Left lobe of liver (tissue), 2 donors: ENCODE measurements at regions not wholly inside any gene's neighbourhood (a gene's known extent, or its start where the extent isn't known, plus 50 kb on each side); places are given as distances from the start of the nearest gene placed in this dataset.

Source experiments
- ATAC-seq: fragments of 200-7000 bp; cut with Tn5 transposase; one replicate; pipeline ENCODE4 v1.9.1; 2020; ENCODE audit warnings: mild to moderate bottlenecking, moderate library complexity
- DNase-seq: peaks from one replicate; pipeline ENCODE4 v3.0.0-alpha.2; 2020; ENCODE audit warnings: low spot score
- donor health status: DM: no; HTN: no; CAD: no; lungs with moderate emphysema.
- donor health status: DM: no; HTN: yes; CAD: no.

- ATAC-seq (peak; percentile 96), DNase-seq (peak; percentile 62)
Observed at GRCh38 chr6:165884813-165885765, 222.0 kb upstream of the PDE10A start.

GRCh38 chr6:165883851-165884640, 221.0 kb upstream of the PDE10A start:
- no peak for DNase-seq
- no peak for ATAC-seq

GRCh38 chr6:165881806-165882205, 218.8 kb upstream of the PDE10A start:
- ATAC-seq: no peak
- DNase-seq: no peak

GRCh38 chr6:165880686-165881085, 217.6 kb upstream of the PDE10A start:
- ATAC-seq: no peak

GRCh38 chr6:165877773-165878172, 214.7 kb upstream of the PDE10A start:
- ATAC-seq: no peak
- DNase-seq: no peak

More at GRCh38 chr6:165880686-165881085, 217.6 kb upstream of the PDE10A start:
- DNase-seq: no peak

- no peak for DNase-seq
- ATAC-seq: peak; percentile 19
Observed at GRCh38 chr6:165877192-165877591, 214.2 kb upstream of the PDE10A start.

GRCh38 chr6:165876588-165876987, 213.5 kb upstream of the PDE10A start:
- peak; percentile 94 for ATAC-seq

GRCh38 chr6:165875946-165876345, 212.9 kb upstream of the PDE10A start:
- DNase-seq: no peak
- no peak for ATAC-seq

More at GRCh38 chr6:165876588-165876987, 213.5 kb upstream of the PDE10A start:
- DNase-seq: peak; percentile 77

GRCh38 chr6:165873976-165874375, 210.9 kb upstream of the PDE10A start:
- no peak for ATAC-seq
- DNase-seq: no peak

GRCh38 chr6:165872811-165873210, 209.8 kb upstream of the PDE10A start:
- DNase-seq: no peak
- ATAC-seq: no peak

GRCh38 chr6:165872311-165872710, 209.3 kb upstream of the PDE10A start:
- ATAC-seq: no peak
- DNase-seq: no peak

- DNase-seq (no peak), ATAC-seq (no peak)
Observed at GRCh38 chr6:165871571-165871970, 208.5 kb upstream of the PDE10A start.

GRCh38 chr6:165869526-165869925, 206.5 kb upstream of the PDE10A start:
- ATAC-seq (no peak), DNase-seq (no peak)

GRCh38 chr6:165864925-165865324, 201.9 kb upstream of the PDE10A start:
- no peak for ATAC-seq

GRCh38 chr6:165864218-165864617, 201.2 kb upstream of the PDE10A start:
- DNase-seq: no peak
- peak; percentile 89 for ATAC-seq

More at GRCh38 chr6:165864925-165865324, 201.9 kb upstream of the PDE10A start:
- DNase-seq: no peak

- ATAC-seq: peak; percentile 21
- no peak for DNase-seq
Observed at GRCh38 chr6:165863801-165864200, 200.8 kb upstream of the PDE10A start.

- no peak for ATAC-seq
- no peak for DNase-seq
Observed at GRCh38 chr6:165862813-165863212, 199.8 kb upstream of the PDE10A start.

- ATAC-seq (no peak), DNase-seq (no peak)
Observed at GRCh38 chr6:165861226-165861625, 198.2 kb upstream of the PDE10A start.

- ATAC-seq (no peak), DNase-seq (no peak)
Observed at GRCh38 chr6:165858586-165858985, 195.5 kb upstream of the PDE10A start.

- no peak for DNase-seq
- no peak for ATAC-seq
Observed at GRCh38 chr6:165855856-165856255, 192.8 kb upstream of the PDE10A start.

GRCh38 chr6:165854863-165855593, 192.0 kb upstream of the PDE10A start:
- ATAC-seq: no peak
- DNase-seq: no peak
